ENCODE measurements at regions not wholly inside any gene's neighbourhood (a gene's known extent, or its start where the extent isn't known, plus 50 kb on each side); places are given as distances from the start of the nearest gene placed in this dataset.

GRCh38 chr5:176181271-176181855 is 56.9 kb upstream of the SIMC1 start:
- no peak for DNase-seq

GRCh38 chr5:176183321-176184074 is 54.7 kb upstream of the SIMC1 start:
- DNase-seq = peak; percentile 75

- DNase-seq = no peak
Observed at GRCh38 chr5:176184608-176185132, 53.6 kb upstream of the SIMC1 start.

- no peak for DNase-seq
Observed at GRCh38 chr5:176185133-176185733, 53.0 kb upstream of the SIMC1 start.

- DNase-seq = no peak
Observed at GRCh38 chr5:176186107-176186506, 52.1 kb upstream of the SIMC1 start.

- DNase-seq = no peak
Observed at GRCh38 chr5:176187276-176188062, 50.8 kb upstream of the SIMC1 start.

- DNase-seq = no peak
Observed at GRCh38 chr5:176188085-176188484, 50.1 kb upstream of the SIMC1 start.

All from NCI-H187 treated with DMSO at 0.1 percent for 48 hours (cell line).